ENCODE measurements at regions not wholly inside any gene's neighbourhood (a gene's known extent, or its start where the extent isn't known, plus 50 kb on each side); places are given as distances from the start of the nearest gene placed in this dataset.
A peak's percentile ranks its signal among the peaks of the same experiment; 100 is the strongest.

DNA sequence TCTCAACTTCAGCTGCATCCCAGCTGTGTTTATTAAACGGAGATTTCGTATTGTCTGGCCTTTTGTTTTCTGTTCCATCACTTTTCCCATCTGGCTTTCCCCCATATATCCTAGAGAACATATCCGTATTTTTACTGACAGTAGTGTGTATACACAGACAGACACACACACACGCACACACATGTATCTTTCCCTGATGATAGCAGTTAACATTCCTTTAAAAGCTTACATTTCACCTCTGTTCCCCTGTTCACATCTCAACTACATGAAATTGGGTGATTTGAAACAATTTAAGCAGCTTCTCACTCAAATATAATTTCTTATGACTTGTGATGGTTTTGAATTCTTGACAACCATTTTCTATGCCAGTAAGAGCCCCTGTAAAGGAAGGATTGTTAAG, 207.1 kb upstream of the CEP162 start:
- Histone ChIP-seq H2BK120ac (replicated peaks; ENCODE audit: low read depth, low read length) (no peak overlapping the region), H3K23ac (ENCODE audit: insufficient read length) (no peak overlapping the region), H2AK5ac (ENCODE audit: low read depth, low read length) (no peak overlapping the region), H3K4me2 (ENCODE audit: insufficient read depth in 1 of 2, low read depth in 2 of 2, low read length in 2 of 2) (no peak overlapping the region), H3K36me3 (ENCODE audit: control insufficient read depth in 2 of 4, insufficient read depth in 4 of 4, low read length in 3 of 4) (no peaks in the 10 kb centered on the region), H3K56ac (replicated peaks; ENCODE audit: insufficient read length, low read depth, low read length) (no peak overlapping the region), H3K18ac (ENCODE audit: extremely low read depth, low read length) (no peak overlapping the region), H3K9ac (replicated peaks in 1 of 4; ENCODE audit: extremely low read depth in 1 of 4, low read depth in 3 of 4, low read length in 3 of 4) (peak overlapping the region in 1 of 4 experiments; percentile 34; a peak in 1 of 7 replicates), H3K4ac (replicated peaks; ENCODE audit: insufficient read length, low read depth, low read length) (no peak overlapping the region), H3K79me2 (ENCODE audit: control insufficient read depth in 1 of 2, insufficient read depth in 2 of 2, low read length in 2 of 2) (no peaks in the 10 kb centered on the region), H2AFZ (ENCODE audit: low read length) (no peak overlapping the region), H3K4me1 (replicated peaks in 1 of 4; ENCODE audit: control insufficient read depth in 3 of 4, insufficient read depth in 4 of 4, low read length in 3 of 4) (no peaks in the 10 kb centered on the region), H2BK20ac (ENCODE audit: low read length) (no peak overlapping the region), H3K79me1 (ENCODE audit: low read depth, low read length) (no peaks in the 10 kb centered on the region), H3K27ac (ENCODE audit: low read depth, low read length) (no peak overlapping the region), H4K20me1 (replicated peaks in 1 of 2; ENCODE audit: control insufficient read depth in 1 of 2, insufficient read depth in 2 of 2, low read length in 2 of 2) (no peaks in the 10 kb centered on the region), H4K8ac (ENCODE audit: extremely low read depth, insufficient read depth, low read length) (no peak overlapping the region), H3K4me3 (ENCODE audit: extremely low read depth in 1 of 4, insufficient read depth in 2 of 4, low read depth in 3 of 4, low read length in 4 of 4) (no peak overlapping the region), H3K27me3 (replicated peaks in 1 of 4; ENCODE audit: control insufficient read depth in 3 of 4, extremely low read depth in 1 of 4, insufficient read depth in 3 of 4, low read length in 3 of 4) (no peaks in the 10 kb centered on the region), H3K23me2 (ENCODE audit: low read depth, low read length) (no peaks in the 10 kb centered on the region), H2BK5ac (ENCODE audit: low read depth, low read length) (no peak overlapping the region), H4K5ac (ENCODE audit: insufficient read length, low read depth, low read length) (no peak overlapping the region), H3K9me3 (ENCODE audit: insufficient read depth in 2 of 2, low read depth in 1 of 2, low read length in 1 of 2) (no peaks in the 10 kb centered on the region), H2BK15ac (ENCODE audit: low read length) (no peak overlapping the region), H3K14ac (ENCODE audit: insufficient read length) (no peak overlapping the region), H2BK12ac (ENCODE audit: low read depth, low read length) (no peak overlapping the region), H4K91ac (replicated peaks; ENCODE audit: insufficient read length, low read length) (no peak overlapping the region)
- ChIA-PET CTCF (ENCODE audit: partially characterized antibody) (interaction anchor here (0.7 to 2.6 kb wide), 5 partner anchors 12 to 340 kb away, joined by 3 to 18 read pairs (median 3); no protein-coding TSS in a partner anchor), POLR2A (ENCODE audit: partially characterized antibody) (no interaction called here)
- WGBS, 2 experiments (ENCODE audit: extremely low coverage in 1 of 2, insufficient coverage in 1 of 2, insufficient read length in 1 of 2, insufficient replicate concordance in 2 of 2, low coverage in 1 of 2, low lambda C conversion rate in 2 of 2, missing lambda C conversion rate in 1 of 2), result 95% methylated on average over 4 of the region's 4 CpGs; no CpG with 5 or more reads in 1 of the 2 experiments
- no peak for DNase-seq (ENCODE audit: low read depth in 1 of 2, low spot score in 2 of 2)
- no peak for FAIRE-seq
- no peak for TF ChIP-seq CTCF (IDR thresholded peaks at IDR 0.05; ENCODE audit: control extremely low read depth in 1 of 3, insufficient read depth in 1 of 3, low read depth in 1 of 3, low read length in 3 of 3)
- no peak for TF ChIP-seq SRF (IDR thresholded peaks at IDR 0.05; ENCODE audit: low read depth, low read length)
- TF ChIP-seq TAF1 (IDR thresholded peaks at IDR 0.05; ENCODE audit: low read depth, low read length), result no peak
- no peak for TF ChIP-seq EGR1 (IDR thresholded peaks at IDR 0.05; ENCODE audit: borderline replicate concordance, low read depth, low read length)
- TF ChIP-seq HDAC2 (IDR thresholded peaks at IDR 0.05; ENCODE audit: borderline replicate concordance in 1 of 2, low read depth in 2 of 2, low read length in 2 of 2), result no peak

Data from H1 (cell line).